ENCODE measurements at regions not wholly inside any gene's neighbourhood (a gene's known extent, or its start where the extent isn't known, plus 50 kb on each side); places are given as distances from the start of the nearest gene placed in this dataset.

DNA sequence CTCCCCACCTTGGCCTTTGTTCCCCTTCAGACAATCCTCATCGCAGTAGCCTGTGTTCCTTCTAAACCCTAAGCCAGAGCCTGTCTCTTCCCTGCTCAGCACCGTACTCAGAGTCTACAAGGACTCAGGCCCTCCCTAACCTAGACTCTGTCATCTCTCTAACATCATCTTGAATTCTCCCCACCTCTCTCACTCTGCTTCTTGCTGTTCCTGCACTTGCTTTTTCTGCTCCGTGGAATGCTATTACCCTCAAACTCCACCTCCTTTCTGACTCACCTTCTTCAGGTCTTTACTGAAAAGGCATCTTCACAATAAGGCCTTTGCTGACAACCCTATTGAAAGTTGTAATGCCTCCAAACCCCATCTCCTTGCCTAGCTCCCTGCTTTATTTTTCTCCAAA lies 141.0 kb downstream of the DKK1 start:
- H3K27me3 ChIP-seq (ENCODE audit: control insufficient read depth, insufficient read depth, low read length), result no peaks in the 10 kb centered on the region
- H3K4me3 ChIP-seq (ENCODE audit: low read depth, low read length), result no peak overlapping the region
- H3K27ac ChIP-seq (ENCODE audit: low read depth, low read length), result no peak overlapping the region
- H3K36me3 ChIP-seq (ENCODE audit: control insufficient read depth, insufficient read depth, low read length), result no peaks in the 10 kb centered on the region
- H3K9ac ChIP-seq (ENCODE audit: low read length), result no peak overlapping the region
- H3K9me3 ChIP-seq (ENCODE audit: control insufficient read depth, insufficient read depth, low read depth, low read length), result no peaks in the 10 kb centered on the region
- peaks cover 28% of the 10 kb centered on the region for H3K4me1 ChIP-seq (ENCODE audit: control insufficient read depth, insufficient read depth, low read length)

DNA sequence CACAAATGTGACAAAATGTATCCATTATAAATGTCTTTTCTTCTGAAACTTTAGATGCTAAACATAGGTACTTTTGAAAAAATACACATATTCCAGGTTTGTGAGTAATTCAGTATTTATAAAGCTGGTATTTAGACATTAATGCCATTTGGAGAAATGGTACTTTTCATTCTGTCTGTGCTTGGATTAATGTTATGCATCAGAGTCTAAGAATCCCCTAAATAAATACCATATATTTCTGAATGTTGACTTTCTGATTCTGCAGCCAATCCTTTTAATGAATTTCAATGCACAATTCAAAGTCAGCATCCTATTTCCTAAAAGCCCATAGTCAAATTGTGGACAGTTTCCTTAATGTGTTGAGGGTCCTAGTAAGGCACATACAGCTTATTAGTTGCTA lies 145.0 kb downstream of the DKK1 start:
- Histone ChIP-seq H3K4me3 (ENCODE audit: low read depth, low read length) (no peak overlapping the region), H3K27ac (ENCODE audit: low read depth, low read length) (no peak overlapping the region), H3K9me3 (ENCODE audit: control insufficient read depth, insufficient read depth, low read depth, low read length) (no peaks in the 10 kb centered on the region), H3K36me3 (ENCODE audit: control insufficient read depth, insufficient read depth, low read length) (no peaks in the 10 kb centered on the region), H3K27me3 (ENCODE audit: control insufficient read depth, insufficient read depth, low read length) (no peaks in the 10 kb centered on the region), H3K9ac (ENCODE audit: low read length) (no peak overlapping the region), H3K4me1 (ENCODE audit: control insufficient read depth, insufficient read depth, low read length) (peaks cover 13% of the 10 kb centered on the region; the same call in 1 of the 2 replicates)

DNA sequence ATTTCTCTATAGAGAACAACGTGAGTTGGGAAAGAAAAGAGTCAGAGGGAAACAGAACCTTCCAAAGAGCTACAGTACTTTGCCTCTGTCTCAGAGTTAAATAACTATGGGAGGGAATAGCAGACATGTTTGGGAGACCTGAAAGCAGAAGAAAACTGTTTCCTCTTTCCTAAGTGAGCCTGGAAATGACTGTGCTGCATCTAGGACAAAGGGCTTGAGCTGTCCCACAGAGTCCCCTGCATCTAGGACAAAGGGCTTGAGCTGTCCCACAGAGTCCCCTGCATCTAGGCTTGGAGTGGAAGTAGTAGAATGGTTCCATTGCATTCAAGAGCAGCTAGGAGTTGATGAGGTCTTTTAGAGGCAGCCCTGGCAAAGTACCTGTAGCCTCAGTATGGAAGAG lies 149.7 kb downstream of the DKK1 start:
- Histone ChIP-seq H3K27ac (ENCODE audit: low read depth, low read length) (no peak overlapping the region), H3K9ac (ENCODE audit: low read length) (no peak overlapping the region), H3K9me3 (ENCODE audit: control insufficient read depth, insufficient read depth, low read depth, low read length) (no peaks in the 10 kb centered on the region), H3K4me1 (ENCODE audit: control insufficient read depth, insufficient read depth, low read length) (peaks cover 4% of the 10 kb centered on the region; the same call in 1 of the 2 replicates), H3K27me3 (ENCODE audit: control insufficient read depth, insufficient read depth, low read length) (no peaks in the 10 kb centered on the region), H3K36me3 (ENCODE audit: control insufficient read depth, insufficient read depth, low read length) (no peaks in the 10 kb centered on the region), H3K4me3 (ENCODE audit: low read depth, low read length) (no peak overlapping the region)

DNA sequence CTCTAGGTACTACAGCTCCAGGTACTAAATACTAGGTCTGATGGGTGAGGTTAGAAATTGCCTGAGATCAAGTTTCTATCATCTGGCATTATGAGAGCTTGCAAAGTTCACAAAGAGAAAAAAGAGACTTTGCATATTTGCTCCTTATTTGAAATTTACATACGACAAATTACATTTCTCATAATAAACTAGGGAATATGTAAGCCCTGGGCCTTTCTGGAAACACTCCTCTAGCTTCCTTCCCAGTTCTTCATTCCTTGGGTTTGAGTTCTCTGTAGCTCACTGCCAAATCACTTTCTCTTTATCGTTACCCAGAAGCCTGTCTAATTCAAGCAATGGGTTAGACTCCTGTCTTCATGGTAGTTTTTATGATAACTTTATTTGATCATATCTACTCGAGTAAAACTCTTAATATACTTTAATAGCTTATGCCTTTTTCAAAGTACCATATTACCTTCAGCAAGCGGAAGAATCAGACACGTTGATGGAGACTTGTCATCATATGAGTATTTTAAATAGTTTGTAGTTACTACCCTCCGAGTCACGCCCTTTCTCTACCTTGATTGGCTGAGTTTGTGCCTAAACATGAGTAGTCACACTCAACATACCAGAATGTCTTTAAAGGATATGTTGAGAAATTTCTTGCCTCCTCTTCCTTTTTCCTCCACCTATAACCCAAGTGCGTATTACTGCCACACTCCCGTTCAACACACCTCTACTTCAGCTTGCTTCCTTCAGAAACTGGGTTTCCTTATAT lies 150.5 kb downstream of the DKK1 start:
- H3K9ac ChIP-seq (ENCODE audit: low read length), result no peak overlapping the region
- H3K4me3 ChIP-seq (ENCODE audit: low read depth, low read length), result no peak overlapping the region
- H3K9me3 ChIP-seq (ENCODE audit: control insufficient read depth, insufficient read depth, low read depth, low read length), result no peaks in the 10 kb centered on the region
- peaks cover 5% of the 10 kb centered on the region for H3K4me1 ChIP-seq (ENCODE audit: control insufficient read depth, insufficient read depth, low read length)
- H3K27ac ChIP-seq (ENCODE audit: low read depth, low read length), result no peak overlapping the region
- no peaks in the 10 kb centered on the region for H3K36me3 ChIP-seq (ENCODE audit: control insufficient read depth, insufficient read depth, low read length)
- H3K27me3 ChIP-seq (ENCODE audit: control insufficient read depth, insufficient read depth, low read length), result no peaks in the 10 kb centered on the region

DNA sequence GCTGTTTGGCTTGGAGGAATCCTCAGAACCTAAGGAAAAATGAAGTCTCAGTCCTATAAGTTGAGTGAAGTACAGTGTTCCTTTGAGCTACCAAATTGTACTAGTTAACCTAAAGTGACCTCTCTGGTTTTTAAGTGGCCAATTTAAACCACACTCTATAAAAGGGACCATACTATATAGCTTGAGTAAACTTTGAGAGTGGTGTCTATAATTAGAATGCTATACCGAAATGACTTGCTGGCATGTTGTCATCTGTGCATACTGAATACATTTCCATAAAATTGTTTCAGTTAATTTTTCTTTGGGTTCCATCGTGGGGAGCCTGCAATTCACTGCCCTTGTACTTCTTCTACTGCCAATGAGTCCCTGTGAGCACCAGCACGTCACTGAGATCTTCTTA lies 151.1 kb downstream of the DKK1 start:
- Histone ChIP-seq H3K27ac (ENCODE audit: low read depth, low read length) (no peak overlapping the region), H3K4me3 (ENCODE audit: low read depth, low read length) (no peak overlapping the region), H3K9ac (ENCODE audit: low read length) (no peak overlapping the region), H3K27me3 (ENCODE audit: control insufficient read depth, insufficient read depth, low read length) (no peaks in the 10 kb centered on the region), H3K9me3 (ENCODE audit: control insufficient read depth, insufficient read depth, low read depth, low read length) (no peaks in the 10 kb centered on the region), H3K36me3 (ENCODE audit: control insufficient read depth, insufficient read depth, low read length) (no peaks in the 10 kb centered on the region), H3K4me1 (ENCODE audit: control insufficient read depth, insufficient read depth, low read length) (peaks cover 12% of the 10 kb centered on the region)

DNA sequence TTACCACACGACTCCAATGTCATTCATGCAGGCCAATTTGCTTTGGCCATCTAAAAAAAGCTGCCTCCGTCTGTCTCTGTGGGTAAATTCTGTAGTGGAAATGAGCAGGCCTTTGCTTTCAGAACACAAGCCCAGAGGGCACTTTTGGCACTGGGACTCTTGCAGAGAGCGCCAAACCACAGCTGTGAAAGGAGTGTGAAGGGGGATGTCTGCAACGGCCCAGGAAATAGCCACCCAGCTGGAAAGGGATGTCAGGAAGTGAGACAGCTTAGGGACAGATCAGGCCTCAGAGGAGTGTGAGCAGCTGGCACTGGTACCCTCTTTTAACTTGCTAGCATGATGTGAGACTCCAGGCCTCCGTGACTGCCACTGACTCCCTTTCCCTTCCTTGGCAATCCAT lies 152.4 kb downstream of the DKK1 start:
- H3K27me3 ChIP-seq (ENCODE audit: control insufficient read depth, insufficient read depth, low read length), result no peaks in the 10 kb centered on the region
- H3K9me3 ChIP-seq (ENCODE audit: control insufficient read depth, insufficient read depth, low read depth, low read length), result no peaks in the 10 kb centered on the region
- H3K36me3 ChIP-seq (ENCODE audit: control insufficient read depth, insufficient read depth, low read length), result no peaks in the 10 kb centered on the region
- peaks cover 14% of the 10 kb centered on the region for H3K4me1 ChIP-seq (ENCODE audit: control insufficient read depth, insufficient read depth, low read length)
- no peak overlapping the region for H3K27ac ChIP-seq (ENCODE audit: low read depth, low read length)
- H3K9ac ChIP-seq (ENCODE audit: low read length), result no peak overlapping the region
- no peak overlapping the region for H3K4me3 ChIP-seq (ENCODE audit: low read depth, low read length)

DNA sequence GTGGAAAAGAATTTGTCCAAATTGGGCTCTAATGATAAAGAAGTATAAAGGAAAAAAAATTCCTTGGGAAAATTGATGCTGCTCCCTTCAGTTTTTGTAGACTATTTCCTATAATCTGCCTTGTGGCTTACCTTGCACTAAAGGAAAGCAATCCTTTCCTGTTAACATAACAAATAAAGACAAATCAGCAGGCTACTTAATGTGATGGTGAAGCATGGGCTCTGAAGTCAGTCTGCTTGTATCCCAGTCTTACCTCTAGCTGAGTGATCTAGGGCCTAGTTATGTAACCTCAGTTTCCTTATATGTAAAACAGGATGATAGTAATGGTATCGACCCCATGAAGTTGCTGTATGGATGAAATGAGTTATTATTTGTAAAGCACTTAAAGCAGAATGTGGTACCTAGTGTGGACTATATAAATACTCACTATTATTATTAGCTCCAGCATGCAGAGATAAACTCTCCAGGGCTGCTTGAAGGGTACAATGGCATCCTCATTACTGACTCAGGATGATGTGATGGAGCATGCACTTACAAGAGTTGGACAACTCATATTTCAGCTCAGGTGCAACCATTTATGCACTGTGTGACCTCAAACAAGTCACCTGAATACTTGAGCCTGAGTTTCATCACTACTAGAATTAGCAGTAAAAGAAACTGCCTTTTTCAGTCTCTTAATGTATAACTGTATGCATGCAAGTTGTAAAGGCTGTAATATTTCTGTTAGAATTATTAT lies 156.1 kb downstream of the DKK1 start:
- Histone ChIP-seq H3K4me1 (ENCODE audit: control insufficient read depth, insufficient read depth, low read length) (peaks cover 11% of the 10 kb centered on the region), H3K27me3 (ENCODE audit: control insufficient read depth, insufficient read depth, low read length) (no peaks in the 10 kb centered on the region), H3K9me3 (ENCODE audit: control insufficient read depth, insufficient read depth, low read depth, low read length) (no peaks in the 10 kb centered on the region), H3K36me3 (ENCODE audit: control insufficient read depth, insufficient read depth, low read length) (no peaks in the 10 kb centered on the region), H3K4me3 (ENCODE audit: low read depth, low read length) (no peak overlapping the region), H3K27ac (ENCODE audit: low read depth, low read length) (no peak overlapping the region), H3K9ac (ENCODE audit: low read length) (no peak overlapping the region)

DNA sequence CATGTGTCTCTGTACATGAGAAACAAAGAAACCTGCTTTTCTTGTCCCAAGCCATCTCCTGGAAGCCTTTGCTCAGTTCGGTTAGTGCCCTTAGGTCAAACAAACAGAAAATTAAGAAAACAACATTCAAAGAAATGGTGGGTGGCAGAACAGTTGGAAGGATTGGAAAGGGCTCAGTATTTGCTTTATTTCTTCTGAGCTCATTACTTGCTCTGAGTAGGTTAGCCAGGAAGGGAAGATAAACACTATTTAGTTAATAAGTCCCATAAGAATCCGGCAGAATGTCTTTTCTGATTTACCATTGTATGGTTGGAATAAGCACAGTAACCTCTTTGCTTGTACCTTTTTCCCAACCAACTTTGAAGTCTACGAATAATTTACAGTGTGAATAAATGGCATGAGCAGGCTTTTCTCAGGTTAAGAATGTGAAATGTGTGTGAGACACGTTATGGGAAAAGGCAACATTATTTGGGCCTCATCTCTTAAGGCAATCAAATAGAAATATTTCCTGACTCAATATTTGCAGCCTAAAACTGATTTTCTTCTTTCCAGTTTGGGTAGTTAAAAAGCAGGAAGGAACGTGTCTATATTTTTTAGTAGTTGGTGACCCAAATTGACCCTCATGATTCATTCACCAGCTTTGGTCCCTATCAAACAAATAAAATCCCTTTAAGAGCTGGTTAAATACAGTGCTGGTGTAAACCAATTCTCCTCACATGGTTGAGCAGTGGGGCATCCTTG lies 158.5 kb downstream of the DKK1 start:
- H3K9me3 ChIP-seq (ENCODE audit: control insufficient read depth, insufficient read depth, low read depth, low read length), result no peaks in the 10 kb centered on the region
- H3K4me1 ChIP-seq (ENCODE audit: control insufficient read depth, insufficient read depth, low read length), result peaks cover 11% of the 10 kb centered on the region

DNA sequence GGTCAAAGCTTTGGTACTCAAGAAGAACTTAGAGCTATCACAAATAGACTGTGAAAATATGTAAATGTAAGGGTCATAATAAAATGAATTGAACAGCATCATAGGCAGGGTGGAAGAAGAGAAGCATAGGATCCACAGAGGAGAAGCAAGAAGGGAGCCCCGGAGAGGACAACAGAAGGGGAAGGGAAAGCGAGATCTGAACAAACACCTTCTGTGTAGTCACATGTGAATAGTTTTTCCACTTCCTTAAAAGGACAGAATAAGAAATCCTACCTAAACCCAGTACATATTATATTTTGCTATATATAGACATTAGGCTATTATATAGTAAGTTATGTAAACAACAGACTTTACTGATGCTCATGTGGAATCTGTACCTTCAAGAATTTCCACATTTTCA lies 160.2 kb downstream of the DKK1 start:
- Histone ChIP-seq H3K27me3 (ENCODE audit: control insufficient read depth, insufficient read depth, low read length) (no peaks in the 10 kb centered on the region), H3K9ac (ENCODE audit: low read length) (no peak overlapping the region), H3K4me1 (ENCODE audit: control insufficient read depth, insufficient read depth, low read length) (peaks cover 11% of the 10 kb centered on the region)

More for the DNA sequence above, 158.5 kb downstream of the DKK1 start:
- Histone ChIP-seq H3K4me3 (ENCODE audit: low read depth, low read length) (no peak overlapping the region), H3K27ac (ENCODE audit: low read depth, low read length) (no peak overlapping the region), H3K9ac (ENCODE audit: low read length) (no peak overlapping the region), H3K27me3 (ENCODE audit: control insufficient read depth, insufficient read depth, low read length) (no peaks in the 10 kb centered on the region), H3K36me3 (ENCODE audit: control insufficient read depth, insufficient read depth, low read length) (no peaks in the 10 kb centered on the region)

DNA sequence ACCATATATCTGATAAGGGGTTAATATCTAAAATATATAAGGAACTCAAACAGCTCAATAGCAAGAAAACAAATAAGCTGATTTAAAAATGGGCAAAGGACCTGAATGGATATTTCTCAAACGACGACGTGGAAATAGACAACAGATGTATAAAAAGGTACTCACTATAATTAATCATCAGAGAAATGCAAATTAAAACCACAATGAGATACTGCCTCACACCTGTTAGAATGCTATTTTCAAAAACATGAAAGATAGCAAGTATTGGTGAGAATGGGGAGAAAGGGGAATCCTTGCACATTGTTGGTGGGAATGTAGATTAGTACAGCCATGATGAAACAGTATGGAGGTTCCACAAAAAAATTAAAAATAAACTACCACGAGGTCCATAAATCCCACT lies 163.2 kb downstream of the DKK1 start:
- Histone ChIP-seq H3K4me1 (ENCODE audit: control insufficient read depth, insufficient read depth, low read length) (no peaks in the 10 kb centered on the region), H3K9me3 (ENCODE audit: control insufficient read depth, insufficient read depth, low read depth, low read length) (no peaks in the 10 kb centered on the region), H3K27ac (ENCODE audit: low read depth, low read length) (no peak overlapping the region), H3K27me3 (ENCODE audit: control insufficient read depth, insufficient read depth, low read length) (no peaks in the 10 kb centered on the region), H3K36me3 (ENCODE audit: control insufficient read depth, insufficient read depth, low read length) (no peaks in the 10 kb centered on the region), H3K9ac (ENCODE audit: low read length) (no peak overlapping the region), H3K4me3 (ENCODE audit: low read depth, low read length) (no peak overlapping the region)

More for the DNA sequence above, 160.2 kb downstream of the DKK1 start:
- Histone ChIP-seq H3K9me3 (ENCODE audit: control insufficient read depth, insufficient read depth, low read depth, low read length) (no peaks in the 10 kb centered on the region), H3K4me3 (ENCODE audit: low read depth, low read length) (no peak overlapping the region), H3K27ac (ENCODE audit: low read depth, low read length) (no peak overlapping the region), H3K36me3 (ENCODE audit: control insufficient read depth, insufficient read depth, low read length) (no peaks in the 10 kb centered on the region)

DNA sequence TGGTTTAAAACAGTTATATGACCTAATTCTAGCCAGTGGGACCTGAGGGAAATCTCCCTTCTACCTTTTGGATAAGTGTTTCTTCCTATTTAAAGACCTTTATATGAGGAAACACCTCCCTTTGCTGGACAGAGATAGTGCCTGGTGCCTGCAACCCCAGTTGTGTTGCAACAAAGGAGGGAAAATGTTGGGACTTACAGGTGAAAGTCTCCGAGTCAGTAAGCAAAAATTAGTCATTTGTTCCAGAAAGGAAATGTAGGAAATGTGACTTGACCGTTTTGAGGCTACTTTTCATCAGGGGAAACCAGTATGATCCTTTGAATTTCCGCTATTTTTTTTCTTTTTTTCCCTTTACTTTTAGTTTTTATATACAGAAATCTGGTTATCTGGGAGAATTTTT lies 165.5 kb downstream of the DKK1 start:
- Histone ChIP-seq H3K36me3 (ENCODE audit: control insufficient read depth, insufficient read depth, low read length) (no peaks in the 10 kb centered on the region), H3K9me3 (ENCODE audit: control insufficient read depth, insufficient read depth, low read depth, low read length) (no peaks in the 10 kb centered on the region), H3K4me1 (ENCODE audit: control insufficient read depth, insufficient read depth, low read length) (no peaks in the 10 kb centered on the region), H3K27me3 (ENCODE audit: control insufficient read depth, insufficient read depth, low read length) (no peaks in the 10 kb centered on the region), H3K4me3 (ENCODE audit: low read depth, low read length) (no peak overlapping the region), H3K9ac (ENCODE audit: low read length) (no peak overlapping the region), H3K27ac (ENCODE audit: low read depth, low read length) (no peak overlapping the region)

Measured in HUES6 (cell line).